ENCODE measurements at regions not wholly inside any gene's neighbourhood (a gene's known extent, or its start where the extent isn't known, plus 50 kb on each side); places are given as distances from the start of the nearest gene placed in this dataset.
A peak's percentile ranks its signal among the peaks of the same experiment; 100 is the strongest.

DNA sequence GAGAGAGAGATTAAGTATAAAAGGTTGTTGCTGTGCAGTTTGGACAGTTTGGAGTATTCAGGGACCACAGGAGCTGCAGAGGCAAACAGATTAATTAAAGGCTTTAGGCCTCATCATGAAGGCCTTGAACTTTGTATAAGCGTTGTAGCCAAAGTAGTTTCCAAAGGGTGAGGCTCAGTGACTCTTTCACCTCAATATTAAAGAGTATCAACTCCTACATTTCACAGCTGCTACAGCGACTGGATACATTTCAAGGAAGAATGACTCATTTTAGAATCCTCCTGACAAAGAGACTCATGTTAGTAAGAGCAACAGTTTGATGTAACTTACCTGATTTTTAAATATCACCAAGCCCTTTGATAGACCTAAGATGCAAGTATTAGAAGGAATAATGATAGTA, 355.5 kb downstream of the HLX start:
- no peak for TF ChIP-seq EZH2phosphoT487 (IDR thresholded peaks at IDR 0.05; ENCODE audit: borderline replicate concordance, low read length)
- TF ChIP-seq EZH2 (IDR thresholded peaks at IDR 0.05; ENCODE audit: low read length, unreplicated experiment), result no peak
- no peak for TF ChIP-seq CTCF (conservative IDR thresholded peaks at IDR 0.05; ENCODE audit: low read depth, low read length)
- Histone ChIP-seq H3K4me2 (ENCODE audit: low read length) (no peak overlapping the region), H3K9me3 (ENCODE audit: low read length) (no peaks in the 10 kb centered on the region), H3K4me1 (ENCODE audit: insufficient read depth, low read length) (peaks cover 14% of the 10 kb centered on the region), H3K27me3 (ENCODE audit: low read length) (no peaks in the 10 kb centered on the region), H3K9ac (ENCODE audit: low read length) (no peak overlapping the region), H3K9me2 (replicated peaks; ENCODE audit: low read length) (no peaks in the 10 kb centered on the region), H3K36me3 (ENCODE audit: low read depth, low read length) (no peaks in the 10 kb centered on the region), H3K79me2 (ENCODE audit: low read length) (no peaks in the 10 kb centered on the region), H3F3A (ENCODE audit: low read length, unreplicated experiment) (no peaks in the 10 kb centered on the region), H4K20me1 (ENCODE audit: low read length) (no peaks in the 10 kb centered on the region), H3K4me3 (ENCODE audit: low read length) (no peak overlapping the region), H2AFZ (ENCODE audit: low read length) (no peak overlapping the region), H3K27ac (ENCODE audit: low read length) (no peak overlapping the region)
- intact Hi-C loops (cut with micrococcal nuclease), result no loop called here
- DNase-seq, result peak; percentile 62
- POLR2A ChIA-PET (ENCODE audit: unreplicated experiment), result no interaction called here
- CTCF ChIA-PET, result no interaction called here
- BruUV-seq (replicated peaks), result no TSS peak
- ATAC-seq, result peak; percentile 76

DNA sequence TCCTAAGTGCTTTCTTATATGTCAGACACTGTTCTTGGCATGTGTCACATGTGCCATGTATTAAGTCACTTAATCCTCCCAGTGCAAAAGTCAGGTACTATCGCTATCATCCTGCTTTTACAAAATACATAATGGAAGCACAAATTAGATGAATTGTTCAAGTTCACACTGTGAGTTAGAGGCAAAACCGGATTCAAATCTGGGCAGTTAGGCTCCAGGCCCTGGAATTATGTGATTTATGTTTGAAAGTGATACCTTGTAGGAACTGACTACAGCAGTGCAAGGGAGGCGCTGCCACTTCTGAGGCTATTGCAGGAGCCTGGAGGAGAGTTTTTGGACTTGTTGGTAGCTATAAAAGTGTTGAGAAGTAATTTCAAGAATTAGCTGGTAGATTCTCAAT, 358.3 kb downstream of the HLX start:
- Histone ChIP-seq H3K79me2 (ENCODE audit: low read length) (no peaks in the 10 kb centered on the region), H3K9ac (ENCODE audit: low read length) (no peak overlapping the region), H3K27me3 (ENCODE audit: low read length) (no peaks in the 10 kb centered on the region), H3K9me2 (replicated peaks; ENCODE audit: low read length) (no peaks in the 10 kb centered on the region), H3K4me2 (ENCODE audit: low read length) (no peak overlapping the region), H3K4me1 (ENCODE audit: insufficient read depth, low read length) (peaks cover 31% of the 10 kb centered on the region), H3K4me3 (ENCODE audit: low read length) (no peak overlapping the region), H3K9me3 (ENCODE audit: low read length) (no peaks in the 10 kb centered on the region), H3K36me3 (ENCODE audit: low read depth, low read length) (no peaks in the 10 kb centered on the region), H3F3A (ENCODE audit: low read length, unreplicated experiment) (no peaks in the 10 kb centered on the region), H3K27ac (ENCODE audit: low read length) (no peak overlapping the region), H2AFZ (ENCODE audit: low read length) (no peak overlapping the region), H4K20me1 (ENCODE audit: low read length) (no peaks in the 10 kb centered on the region)
- BruUV-seq (replicated peaks), result no TSS peak
- intact Hi-C loops (cut with micrococcal nuclease), result no loop called here
- ChIA-PET POLR2A (ENCODE audit: unreplicated experiment) (no interaction called here), CTCF (no interaction called here)
- ATAC-seq (no peak), DNase-seq (no peak)
- TF ChIP-seq CTCF (conservative IDR thresholded peaks at IDR 0.05; ENCODE audit: low read depth, low read length), result no peak

GRCh38 chr1:221239181-221239580, 359.9 kb downstream of the HLX start:
- Histone ChIP-seq H3K4me3 (ENCODE audit: low read length) (no peak overlapping the region), H3K9me3 (ENCODE audit: low read length) (no peaks in the 10 kb centered on the region), H3K4me2 (ENCODE audit: low read length) (peak overlapping the region; percentile 51), H3K9me2 (replicated peaks; ENCODE audit: low read length) (no peaks in the 10 kb centered on the region), H3K9ac (ENCODE audit: low read length) (0 out of 2 replicates have a peak overlapping the region, but pooled peaks have one; percentile 9), H3K27me3 (ENCODE audit: low read length) (no peaks in the 10 kb centered on the region), H4K20me1 (ENCODE audit: low read length) (no peaks in the 10 kb centered on the region), H3K36me3 (ENCODE audit: low read depth, low read length) (no peaks in the 10 kb centered on the region), H2AFZ (ENCODE audit: low read length) (peak overlapping the region; percentile 40; the same call in 1 of the 2 replicates), H3K4me1 (ENCODE audit: insufficient read depth, low read length) (peaks cover 31% of the 10 kb centered on the region), H3K27ac (ENCODE audit: low read length) (peak overlapping the region; percentile 69), H3K79me2 (ENCODE audit: low read length) (no peaks in the 10 kb centered on the region), H3F3A (ENCODE audit: low read length, unreplicated experiment) (no peaks in the 10 kb centered on the region)
- ChIA-PET CTCF (interaction anchor here (0.7 kb wide), 1 partner anchor 25 kb away, joined by 3 read pairs; no protein-coding TSS in a partner anchor), POLR2A (ENCODE audit: unreplicated experiment) (no interaction called here)
- intact Hi-C loops (cut with micrococcal nuclease), result no loop called here
- TF ChIP-seq EZH2 (IDR thresholded peaks at IDR 0.05; ENCODE audit: low read length, unreplicated experiment) (no peak), EZH2phosphoT487 (IDR thresholded peaks at IDR 0.05; ENCODE audit: borderline replicate concordance, low read length) (no peak)
- DNase-seq (no peak), ATAC-seq (no peak)
- BruUV-seq (replicated peaks), result no TSS peak

Measured in PC-3 (cell line).